NCI-H774 (cell line): ENCODE measurements at regions not wholly inside any gene's neighbourhood (a gene's known extent, or its start where the extent isn't known, plus 50 kb on each side); places are given as distances from the start of the nearest gene placed in this dataset.
"Not testable (repeated sequence)": the region's sequence is repeated elsewhere in the genome, so short reads cannot be mapped to it uniquely, and the experiment has no call there.

Source experiments
- DNase-seq: peaks from one replicate; lab custom pipeline; 2025; lab: John Stamatoyannopoulos, UW

DNA sequence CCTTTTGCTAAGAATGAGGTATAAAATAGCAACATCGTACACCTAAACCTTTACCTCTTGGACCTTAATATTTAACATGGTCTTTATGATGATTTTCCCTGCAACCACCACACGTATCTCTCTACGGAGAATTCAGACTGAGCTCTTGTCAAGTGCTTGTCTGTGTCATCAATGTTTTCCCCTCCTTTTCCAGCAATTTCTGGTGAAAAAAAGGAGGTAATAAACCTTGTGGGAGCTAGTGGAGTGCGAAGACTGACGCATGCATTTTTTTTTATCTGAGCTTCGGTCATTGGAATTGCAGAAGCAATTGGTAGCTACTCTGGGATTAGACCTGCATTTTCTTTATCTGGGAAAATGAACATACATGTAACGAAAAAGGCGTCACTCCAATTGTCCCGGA lies 527.6 kb downstream of the TMEM114 start:
- no peak for DNase-seq

DNA sequence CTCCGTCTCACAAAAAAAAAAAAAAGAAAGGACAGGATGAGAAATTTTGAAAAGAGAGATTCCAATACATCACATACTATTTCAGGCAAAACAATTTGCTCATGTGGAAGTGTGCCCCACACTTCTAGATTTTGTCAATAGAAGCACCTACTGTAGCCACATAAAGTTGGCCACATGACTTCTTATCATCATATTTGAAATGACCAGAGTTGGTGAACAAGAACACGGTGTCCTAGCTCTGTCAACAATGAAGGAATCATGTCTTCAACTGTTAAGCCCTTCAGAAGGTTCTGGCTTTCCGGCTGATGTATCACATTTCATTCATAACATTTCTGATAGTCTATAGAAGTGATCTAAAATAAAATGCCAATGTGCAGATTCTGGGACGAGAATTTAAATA lies 534.5 kb downstream of the TMEM114 start:
- no peak for DNase-seq

DNA sequence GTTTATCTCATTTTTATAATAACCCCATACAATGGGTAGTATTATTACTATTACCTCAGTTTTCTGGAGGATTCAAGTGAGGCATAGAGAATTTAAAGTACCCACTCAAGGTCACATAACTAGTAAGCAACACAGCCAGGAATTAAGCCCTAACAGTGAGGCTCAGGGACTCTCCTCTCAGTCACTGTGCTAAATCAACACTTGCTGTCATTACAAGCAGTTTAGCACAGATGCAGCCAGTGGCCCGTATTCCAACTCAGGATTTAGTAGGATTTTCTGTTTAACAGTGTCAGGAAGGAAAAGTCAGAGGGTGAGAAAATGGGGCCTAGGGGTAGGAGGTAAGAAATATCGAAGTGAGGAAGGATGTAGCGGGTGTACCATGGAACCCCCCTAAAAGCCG lies 536.9 kb downstream of the TMEM114 start:
- DNase-seq, result no peak

DNA sequence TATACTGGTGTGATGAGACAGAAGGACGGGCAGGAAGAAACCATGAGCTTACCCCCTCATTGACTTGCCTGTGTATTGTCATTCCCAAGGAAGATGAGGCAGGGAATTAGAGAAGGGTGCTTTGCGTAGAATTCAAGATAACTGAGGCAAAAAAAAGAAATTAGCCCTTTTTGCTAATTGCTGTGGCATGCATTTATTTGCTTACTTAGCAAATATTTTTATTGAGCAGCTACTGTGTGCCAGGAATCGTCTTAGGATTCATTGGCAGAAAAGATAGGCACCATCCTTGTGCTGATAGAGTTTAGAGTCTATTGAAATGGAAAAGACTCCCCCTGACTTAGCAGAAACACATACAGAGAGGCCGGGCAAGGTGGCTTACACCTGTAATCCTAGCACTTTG lies 541.9 kb downstream of the TMEM114 start:
- DNase-seq, result no peak

DNA sequence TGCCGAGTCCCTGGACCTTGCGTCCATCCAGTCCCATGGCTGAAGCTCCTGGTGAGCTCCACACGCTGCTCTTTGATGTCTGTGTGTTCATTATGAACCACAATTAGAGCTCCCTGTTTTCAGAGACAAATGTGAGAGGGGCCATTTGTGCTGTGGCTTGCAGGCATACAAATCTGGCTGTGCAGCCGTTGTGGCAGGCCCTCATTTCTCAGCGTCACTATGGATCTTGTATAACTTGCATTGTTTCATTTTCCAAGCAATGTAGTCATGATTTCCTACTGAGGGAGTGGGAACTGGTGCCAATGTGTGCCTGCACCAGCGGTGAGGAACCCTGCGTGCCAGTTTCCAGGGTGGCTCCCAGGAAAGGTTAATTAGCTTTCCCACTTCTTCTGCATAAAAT lies 542.6 kb downstream of the TMEM114 start:
- no peak for DNase-seq

DNA sequence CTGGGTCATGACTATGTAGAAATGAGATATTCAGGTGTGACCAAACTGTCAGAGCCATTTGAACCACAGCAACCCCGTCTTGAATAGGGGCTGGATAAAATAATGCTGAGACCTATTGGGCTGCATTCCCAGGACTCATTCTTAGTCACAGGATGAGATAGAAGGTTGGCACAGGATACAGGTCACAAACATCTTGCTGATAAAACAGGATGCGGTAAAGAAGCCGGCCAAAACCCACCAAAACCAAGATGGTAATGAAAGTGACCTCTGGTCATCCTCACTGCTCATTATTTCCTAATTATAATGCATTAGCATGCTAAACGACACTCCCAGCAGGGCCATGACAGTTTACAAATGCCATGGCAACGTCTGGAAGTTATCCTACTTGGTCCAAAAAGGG lies 545.5 kb downstream of the TMEM114 start:
- no peak for DNase-seq

DNA sequence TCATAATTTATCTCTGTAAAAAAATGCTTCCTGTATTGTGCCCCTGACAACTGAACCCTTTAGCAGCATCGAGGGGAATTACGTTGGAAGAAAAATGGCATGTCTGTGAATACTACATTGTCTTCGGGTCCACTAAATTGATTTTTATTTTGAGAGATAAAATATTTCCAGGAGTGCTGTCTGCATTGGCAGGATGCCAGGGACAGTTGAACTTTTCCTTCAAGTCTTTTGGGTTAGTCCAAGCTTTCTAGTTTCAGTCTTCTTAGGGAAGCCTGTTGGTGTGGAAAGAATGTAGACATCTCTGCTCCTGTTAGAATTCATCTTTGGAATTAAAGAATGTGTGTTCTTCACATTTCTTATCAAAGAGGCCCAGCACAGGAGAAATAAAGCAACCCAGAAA lies 557.9 kb downstream of the TMEM114 start:
- no peak for DNase-seq

DNA sequence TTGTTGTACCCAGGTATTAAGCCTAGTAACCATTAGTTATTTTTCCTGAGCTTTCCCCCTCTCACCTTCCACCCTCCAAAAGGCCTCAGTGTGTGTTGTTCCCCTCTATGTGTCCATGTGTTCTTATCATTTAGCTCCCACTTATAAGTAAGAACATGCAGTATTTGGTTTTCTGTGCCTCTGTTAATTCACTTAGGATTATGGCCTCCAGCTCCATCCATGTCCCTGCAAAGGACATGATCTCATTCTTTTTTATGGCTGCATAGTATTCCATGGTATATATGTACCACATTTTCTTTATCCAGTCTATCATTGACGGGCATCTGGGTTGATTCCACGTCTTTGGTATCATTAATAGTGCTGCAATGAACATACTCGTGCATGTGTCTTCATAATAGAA lies 560.3 kb downstream of the TMEM114 start:
- DNase-seq, result not testable (repeated sequence)

DNA sequence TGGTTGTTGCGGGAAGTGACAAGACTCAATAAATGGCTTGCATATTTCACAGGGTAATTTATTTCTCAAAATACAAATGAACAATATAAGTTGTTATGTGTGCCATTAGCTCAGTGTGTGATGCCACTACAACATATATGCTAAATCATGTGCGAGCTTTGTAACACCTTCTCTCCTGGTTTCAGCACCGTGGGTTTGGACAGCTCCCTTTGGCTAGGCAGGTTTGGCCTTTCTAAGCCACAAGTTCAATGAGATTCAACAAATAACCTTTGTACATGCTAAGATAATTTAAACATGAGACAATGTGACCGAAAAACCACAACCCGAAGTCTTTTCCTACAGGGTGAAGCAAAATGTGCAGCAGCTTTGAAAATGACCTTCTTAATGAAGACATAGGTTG lies 563.9 kb downstream of the TMEM114 start:
- DNase-seq, result no peak

DNA sequence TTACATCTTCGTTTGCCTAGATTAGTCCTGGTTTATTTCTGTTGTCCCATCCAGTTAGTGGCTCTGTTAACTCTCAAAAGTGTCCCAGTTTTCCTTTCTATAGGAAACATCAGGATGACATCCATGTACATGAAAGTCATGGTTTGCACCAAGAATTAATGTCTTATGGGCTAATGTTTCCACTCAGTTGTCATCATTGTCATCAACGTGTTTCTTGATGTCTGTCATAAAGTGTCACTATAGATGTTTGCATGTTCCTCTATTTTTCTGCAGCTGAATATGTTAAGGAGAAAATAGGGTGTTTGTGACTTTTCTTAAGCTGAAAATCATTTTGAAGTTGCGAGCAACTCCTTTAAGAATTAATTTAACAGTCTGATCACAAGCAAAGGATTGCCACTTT lies 567.0 kb downstream of the TMEM114 start:
- no peak for DNase-seq

DNA sequence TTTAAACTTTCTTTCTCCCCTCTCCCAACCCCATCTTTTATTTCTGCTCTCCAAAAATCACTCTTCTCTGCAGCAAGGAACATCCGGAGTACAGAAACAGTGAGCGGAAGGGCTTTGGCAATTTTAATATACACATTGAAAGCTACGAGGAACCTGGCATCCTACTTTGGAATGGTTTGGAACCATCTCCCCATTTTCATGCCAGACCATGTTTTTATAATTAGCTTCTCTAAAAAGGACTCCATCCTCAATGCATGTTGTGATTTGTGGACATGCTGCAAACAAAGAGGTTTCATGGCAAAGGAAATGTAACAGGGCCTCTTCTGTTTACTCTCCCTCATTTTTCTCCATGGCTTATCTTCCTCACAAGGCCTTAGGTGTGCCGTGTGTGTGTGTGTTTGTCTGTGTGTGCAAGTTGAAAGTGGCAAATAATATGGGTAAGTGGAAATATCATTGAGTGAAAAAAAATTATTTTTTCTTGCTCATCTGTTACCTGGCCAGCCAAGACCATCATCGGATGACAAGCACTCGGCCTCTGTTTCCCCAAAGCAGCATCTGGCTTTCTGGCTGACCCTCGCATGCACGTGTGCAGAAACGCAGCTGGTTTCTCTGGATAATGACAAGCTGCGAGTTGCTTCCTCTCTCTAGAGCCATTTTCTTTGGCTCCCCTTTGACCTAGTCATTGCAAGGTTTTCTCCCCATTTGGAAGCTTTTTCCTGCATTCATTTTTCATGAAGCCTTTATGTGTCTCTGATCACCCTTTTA lies 585.0 kb downstream of the TMEM114 start:
- DNase-seq, result no peak

DNA sequence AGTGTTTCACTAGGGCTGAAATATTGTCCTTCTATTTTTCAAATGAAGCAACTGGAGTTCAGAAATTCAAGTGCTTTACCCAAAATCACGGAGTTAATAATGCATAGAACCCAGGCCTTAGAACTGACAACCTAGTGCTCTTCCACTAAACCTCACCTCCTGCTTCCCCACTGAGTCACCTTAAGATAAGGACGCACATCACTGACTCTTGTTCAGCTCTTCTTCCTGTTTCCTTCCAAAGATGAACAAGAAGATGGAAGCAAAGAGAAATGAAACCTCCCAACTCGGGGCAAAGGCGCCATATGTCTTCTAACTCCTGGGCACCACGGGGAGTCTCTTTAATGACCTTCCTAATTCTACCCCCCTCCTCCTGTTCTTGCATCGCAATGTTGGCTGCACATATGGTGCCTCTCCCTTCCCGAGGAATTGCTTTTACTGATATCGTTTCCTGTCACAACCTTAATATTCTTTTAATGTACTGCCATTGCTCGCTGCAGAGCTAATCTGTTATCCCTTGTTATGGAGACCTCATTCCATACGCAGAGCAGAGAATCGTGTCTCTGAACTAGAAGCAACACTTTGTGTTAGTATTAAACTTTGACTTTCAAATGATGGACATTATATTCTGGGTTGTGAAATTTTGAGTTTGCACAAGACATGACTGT lies 591.4 kb downstream of the TMEM114 start:
- no peak for DNase-seq

DNA sequence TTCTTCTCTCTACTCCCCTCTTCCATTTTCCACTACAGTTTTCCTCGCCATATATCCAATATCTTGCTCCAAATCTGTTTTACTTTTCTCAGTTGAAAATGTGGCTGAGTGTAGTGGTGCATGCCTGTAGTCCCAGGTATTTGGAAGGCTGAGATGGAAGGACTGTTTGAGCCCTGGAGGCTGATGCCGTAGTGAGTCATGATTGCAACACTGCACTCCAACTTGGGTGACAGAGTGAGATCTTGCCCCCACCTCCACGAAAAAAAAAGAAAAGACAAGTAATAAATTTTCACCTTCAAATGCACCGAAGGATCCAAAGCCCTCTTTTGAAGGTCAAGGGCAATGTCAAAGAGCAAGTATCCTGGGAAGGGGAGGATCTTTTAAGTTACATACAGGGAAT lies 592.3 kb downstream of the TMEM114 start:
- DNase-seq, result no peak

DNA sequence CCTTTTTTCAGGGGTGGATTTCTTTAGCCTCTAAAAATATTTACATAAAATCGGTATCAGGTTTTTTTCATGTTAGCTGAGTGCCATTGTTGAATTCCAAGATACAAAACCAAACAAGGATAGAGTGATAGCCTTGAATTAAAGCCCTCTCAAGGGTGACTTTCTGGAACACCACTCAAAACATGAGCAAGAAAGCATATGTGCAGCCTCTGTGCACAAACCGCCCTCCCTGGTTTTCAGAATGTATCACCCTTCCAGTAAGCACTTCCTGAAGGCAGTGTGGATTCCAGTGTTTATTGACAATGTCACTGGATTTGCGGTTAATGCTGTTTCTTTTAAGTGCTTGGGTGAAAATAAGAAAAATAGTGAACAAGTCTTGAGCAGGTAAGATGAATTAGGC lies 597.7 kb downstream of the TMEM114 start:
- DNase-seq, result no peak

DNA sequence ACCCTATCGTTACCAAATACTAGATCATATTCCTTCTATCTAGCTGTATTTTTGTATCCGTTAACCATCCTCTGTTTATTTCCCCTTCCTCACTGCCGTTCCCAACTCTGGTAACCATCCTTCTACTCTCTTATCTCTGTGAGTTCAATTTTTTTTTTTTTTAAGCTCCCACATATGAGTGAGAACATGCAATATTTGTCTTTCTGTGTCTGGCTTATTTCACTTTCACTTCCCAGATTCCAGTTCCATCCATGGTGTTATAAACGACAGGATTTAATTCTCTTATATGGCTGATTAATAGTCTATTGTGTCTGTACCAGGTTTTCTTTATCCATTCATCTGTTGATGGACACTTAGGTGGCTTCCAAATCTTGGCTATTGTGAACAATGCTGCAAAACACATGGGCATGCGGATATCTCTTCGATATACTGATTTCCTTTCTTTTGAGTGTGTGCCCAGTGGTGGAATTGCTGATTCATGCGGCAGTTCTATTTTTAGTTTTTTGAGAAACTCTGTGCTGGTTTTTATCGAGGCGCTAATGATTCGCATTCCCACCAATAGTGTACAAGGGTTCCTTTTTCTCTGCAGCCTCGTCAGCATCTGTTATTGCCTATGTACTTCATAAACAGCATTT lies 599.6 kb downstream of the TMEM114 start:
- DNase-seq, result no peak

DNA sequence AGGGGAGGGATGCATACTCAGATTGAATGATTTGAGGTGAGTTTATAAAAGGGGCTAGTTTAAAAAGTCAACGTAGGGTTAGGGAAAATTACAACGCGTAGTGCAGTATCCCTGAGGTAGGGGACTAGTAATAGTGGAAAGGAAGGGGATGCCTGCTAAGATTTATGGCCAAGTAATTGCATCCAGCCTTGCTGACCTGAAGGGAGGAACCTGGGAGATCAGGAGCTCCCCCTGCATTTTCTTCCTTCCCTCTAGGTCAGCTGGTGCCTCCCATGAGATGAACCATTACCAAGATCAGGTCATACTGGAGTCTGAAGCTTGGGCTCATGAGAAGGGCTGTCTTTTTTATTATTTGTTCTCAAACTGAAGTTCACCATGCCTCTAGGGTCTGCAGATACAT lies 606.6 kb downstream of the TMEM114 start:
- DNase-seq, result no peak

DNA sequence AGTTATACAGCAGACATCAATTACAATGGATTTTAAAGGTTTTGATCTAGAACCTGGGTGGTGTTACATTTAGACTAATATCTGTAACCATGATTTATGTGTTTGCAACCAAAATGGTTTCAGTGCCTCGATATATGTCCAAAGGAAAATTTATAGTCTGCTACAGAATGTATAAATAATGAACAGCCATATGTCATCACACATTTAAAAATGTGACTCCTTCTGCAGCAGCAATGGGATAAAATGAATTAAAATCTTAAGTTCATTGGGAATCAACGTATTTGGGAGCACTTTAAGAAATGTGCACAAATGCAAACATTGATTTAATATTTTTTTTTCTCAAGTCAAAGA lies 610.2 kb downstream of the TMEM114 start:
- no peak for DNase-seq

DNA sequence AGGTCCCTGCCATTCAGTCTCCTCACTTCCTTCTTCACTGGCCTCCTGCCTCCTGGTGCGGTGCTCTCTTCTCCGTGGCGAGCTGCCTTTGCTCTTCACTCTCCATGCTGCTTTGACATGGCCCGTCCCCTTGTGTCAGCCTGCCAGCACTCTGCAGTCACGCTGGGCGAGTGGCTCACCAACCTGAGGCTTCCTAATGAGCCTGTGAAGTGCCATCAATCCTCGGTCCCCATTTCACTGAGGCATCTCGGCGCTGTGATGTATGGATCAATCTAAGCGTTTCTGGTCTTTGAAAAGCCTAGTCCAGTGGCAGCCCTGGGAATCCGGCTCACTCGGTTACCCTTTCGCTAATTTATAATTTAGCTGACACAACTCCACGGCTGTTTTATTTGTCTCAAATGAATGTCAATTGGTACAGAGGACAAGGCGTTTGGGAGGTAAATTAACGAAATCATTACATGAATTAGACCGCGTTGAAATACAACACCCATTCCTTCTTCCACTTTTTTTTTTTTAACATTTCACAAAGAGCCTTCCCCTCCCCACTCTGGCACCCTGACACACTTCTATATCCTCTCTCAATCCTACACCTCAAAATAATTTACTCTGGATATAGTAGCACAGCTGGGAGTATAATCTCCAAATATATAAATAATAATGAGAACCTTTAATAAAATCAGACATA lies 610.7 kb downstream of the TMEM114 start:
- no peak for DNase-seq

DNA sequence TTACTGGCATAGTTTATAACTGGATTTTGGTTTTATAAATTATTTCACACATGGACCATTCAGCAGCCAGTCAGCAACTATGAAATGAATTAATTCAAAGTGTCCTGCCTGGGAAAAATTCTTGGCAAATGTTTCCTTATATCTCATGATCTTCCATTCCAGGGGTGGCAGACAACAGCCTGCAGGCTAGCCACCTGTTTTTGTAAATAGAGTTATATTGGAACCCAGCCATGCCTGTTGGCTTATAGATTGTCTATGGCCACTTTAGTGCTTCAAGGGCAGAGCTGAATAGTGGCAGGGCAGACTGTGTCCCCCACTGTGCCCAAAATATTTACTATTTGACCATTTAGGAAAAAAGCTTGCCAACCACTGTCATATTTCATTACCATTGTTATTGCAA lies 613.7 kb downstream of the TMEM114 start:
- no peak for DNase-seq

DNA sequence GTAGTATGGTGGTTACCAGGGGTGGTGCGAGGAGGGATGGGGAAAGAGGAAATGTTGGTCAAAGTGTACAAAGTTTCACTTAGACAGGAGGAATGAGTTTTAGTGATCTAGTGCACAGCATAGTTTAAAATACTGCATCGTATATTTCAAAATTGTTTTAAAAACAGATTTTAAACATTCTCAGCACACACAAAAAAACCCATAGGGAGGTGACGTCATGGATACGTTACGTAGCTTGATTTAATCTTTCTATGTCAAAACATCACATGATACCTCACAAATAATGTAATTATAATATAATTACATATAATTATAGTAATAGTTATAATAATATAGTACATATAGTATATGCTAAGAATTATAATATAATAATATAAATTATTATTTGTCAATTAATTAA lies 614.2 kb downstream of the TMEM114 start:
- no peak for DNase-seq

DNA sequence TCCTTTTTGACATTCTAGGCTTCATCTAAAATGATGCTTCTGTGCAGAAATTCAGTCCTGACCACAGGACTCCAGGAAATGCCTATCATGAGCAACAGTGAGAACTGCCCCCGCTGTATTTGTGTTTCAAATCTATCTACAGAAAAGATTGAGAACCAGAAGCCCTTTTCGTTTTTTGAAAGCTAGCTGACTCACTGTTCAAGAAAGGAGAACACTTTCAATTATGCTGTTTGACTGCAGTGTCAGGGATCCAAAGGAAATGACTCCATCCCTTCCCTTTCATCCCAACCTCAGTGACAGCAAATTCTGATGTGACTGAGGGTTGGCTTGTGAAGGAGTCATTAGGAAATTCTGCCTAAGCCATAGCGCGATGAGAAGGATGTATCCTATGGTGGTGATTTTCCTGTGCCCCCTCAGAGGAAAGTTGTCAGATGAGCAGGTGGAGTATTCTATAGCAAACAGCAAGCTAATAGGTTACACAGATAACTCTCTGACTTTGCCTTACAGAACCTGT lies 622.3 kb downstream of the TMEM114 start:
- DNase-seq, result no peak

DNA sequence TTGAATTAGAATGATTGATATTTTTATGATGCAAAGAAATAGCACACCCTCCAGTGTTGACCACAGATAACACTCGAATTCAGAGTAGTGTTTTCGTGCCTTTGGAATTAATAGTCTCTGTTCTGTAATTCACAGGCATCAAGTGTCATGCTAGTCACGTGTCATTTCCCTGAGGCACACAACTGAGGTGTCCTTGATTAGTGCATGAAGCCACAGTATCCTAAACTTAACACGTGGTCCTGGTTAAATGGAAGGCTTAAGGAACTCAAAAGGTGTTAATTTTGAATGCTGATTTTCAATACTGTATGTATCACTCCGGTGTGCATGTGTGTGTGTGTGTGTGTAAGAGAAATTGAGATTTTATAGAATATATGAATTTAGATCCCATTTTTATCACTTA lies 625.6 kb downstream of the TMEM114 start:
- no peak for DNase-seq

DNA sequence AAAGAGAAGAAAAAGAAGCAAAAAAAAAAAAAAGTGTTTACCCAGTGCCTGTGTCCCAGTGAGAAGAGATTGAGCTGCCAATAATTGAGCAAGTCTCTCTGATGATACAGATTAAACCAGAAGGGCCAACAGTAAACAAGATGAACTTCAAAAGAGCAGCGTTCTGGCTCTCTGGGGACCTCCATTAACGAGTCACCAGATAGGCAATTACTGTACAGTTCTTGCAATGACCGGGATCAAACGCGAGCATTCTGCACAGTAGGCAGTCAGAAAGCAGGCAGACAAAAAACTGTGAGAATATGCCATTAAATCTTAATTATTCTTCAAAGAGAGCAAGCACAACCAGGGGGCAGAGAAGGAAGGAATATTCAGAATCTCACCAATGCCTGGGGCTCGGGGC lies 626.1 kb downstream of the TMEM114 start:
- DNase-seq, result no peak
